Esophagus squamous epithelium (tissue), 5 donors: ENCODE measurements at regions not wholly inside any gene's neighbourhood (a gene's known extent, or its start where the extent isn't known, plus 50 kb on each side); places are given as distances from the start of the nearest gene placed in this dataset.

ENCODE experiments used
- DNase-seq: peaks from one replicate; lab custom pipeline; 2025; lab: John Stamatoyannopoulos, UW
- H3K27ac ChIP-seq, 4 donors: fragments of 200-600 bp; sonication (generic); one replicate each; pipeline ENCODE4 v1.5.1; 2016 to 2019; ENCODE audit warnings: mild to moderate bottlenecking in 1 of 4
- H3K27me3 ChIP-seq, 4 donors: fragments of 200-600 bp; sonication (generic); 1 replicate in 3 of 4; 2 replicates in 1 of 4; pipeline versions ENCODE4 v1.5.1 to v1.6.0; 2017 to 2021; ENCODE audit warnings: antibody characterized with exemption in 1 of 4
- H3K36me3 ChIP-seq, 3 donors: fragments of 200-600 bp; sonication (generic); one replicate each; pipeline ENCODE4 v1.5.1; 2016 to 2019
- H3K4me1 ChIP-seq, 3 donors: fragments of 200-600 bp; sonication (generic); one replicate each; pipeline ENCODE4 v1.5.1; 2017 to 2019
- H3K4me3 ChIP-seq, 4 donors: fragments of 200-600 bp; sonication (generic); 1 replicate in 3 of 4; 2 replicates in 1 of 4; pipeline ENCODE4 v1.5.1; 2016 to 2019; ENCODE audit warnings: mild to moderate bottlenecking in 2 of 4, moderate library complexity in 1 of 4
- H3K9me3 ChIP-seq, 3 donors: fragments of 200-600 bp; sonication (generic); one replicate each; pipeline ENCODE4 v1.5.1; 2016 to 2019
- CTCF ChIP-seq, 6 experiments: fragments of 450-650 bp in 4 of 6; fragments of 200-600 bp in 2 of 6; sonication (generic) in 2 of 6; IDR thresholded peaks; one replicate each; pipeline ENCODE4 v1.5.1; 2016 to 2019; ENCODE audit warnings: antibody characterized with exemption in 6 of 6, mild to moderate bottlenecking in 4 of 6, moderate library complexity in 4 of 6
- POLR2A ChIP-seq, 4 donors: fragments of 450-650 bp; IDR thresholded peaks; one replicate each; pipeline ENCODE4 v1.6.1; 2017; ENCODE audit warnings: antibody characterized with exemption in 4 of 4, mild to moderate bottlenecking in 4 of 4, moderate library complexity in 3 of 4
- WGBS, 2 donors: methylation state at CpG; one replicate each; pipeline ENCODE4 v1.1.5; 2018; 5-methylcytosine and 5-hydroxymethylcytosine counted together
- intact Hi-C: fragments of 100-400 bp; cut with DNase I; formaldehyde crosslinking; loops from one replicate; pipeline ENCODE4 v1.15.0; 2022
- donor health status: DM: yes; HTN: yes; CAD: no.

- intact Hi-C loops: no loop called here
- H3K36me3 ChIP-seq: no peaks in the 10 kb centered on the region
- no peaks in the 10 kb centered on the region for H3K4me1 ChIP-seq
- no peak overlapping the region for H3K27ac ChIP-seq
- DNase-seq: no peak
- H3K4me3 ChIP-seq: no peak overlapping the region
- H3K27me3 ChIP-seq: peaks cover 0 to 90% (median 0%) of the 10 kb centered on the region in 4 donors
- H3K9me3 ChIP-seq: no peaks in the 10 kb centered on the region
- TF ChIP-seq CTCF (IDR thresholded peaks at IDR 0.05) (no peak), POLR2A (IDR thresholded peaks at IDR 0.05) (no peak)
Observed at GRCh38 chr12:4979737-4980136, 63.9 kb upstream of the KCNA5 start.

GRCh38 chr12:4984344-4984743 lies 59.3 kb upstream of the KCNA5 start:
- H3K36me3 ChIP-seq: no peaks in the 10 kb centered on the region
- H3K9me3 ChIP-seq: no peaks in the 10 kb centered on the region
- no peak overlapping the region for H3K4me3 ChIP-seq
- peaks cover 0 to 95% (median 1%) of the 10 kb centered on the region in 4 donors for H3K27me3 ChIP-seq
- no peak overlapping the region for H3K27ac ChIP-seq
- TF ChIP-seq CTCF (IDR thresholded peaks at IDR 0.05) (no peak), POLR2A (IDR thresholded peaks at IDR 0.05) (no peak)
- WGBS, 2 donors: 32 to 70% methylated on average over 2 of the region's 2 CpGs
- H3K4me1 ChIP-seq: no peaks in the 10 kb centered on the region
- intact Hi-C loops: no loop called here
- no peak for DNase-seq

- DNase-seq: no peak
- no peak overlapping the region for H3K4me3 ChIP-seq
- no peaks in the 10 kb centered on the region for H3K4me1 ChIP-seq
- peaks cover 0 to 95% (median 1%) of the 10 kb centered on the region in 4 donors for H3K27me3 ChIP-seq
- no peaks in the 10 kb centered on the region for H3K36me3 ChIP-seq
- H3K27ac ChIP-seq: no peak overlapping the region
- WGBS, 2 donors: 52 to 57% methylated on average over 7 of the region's 7 CpGs
- no peak for TF ChIP-seq CTCF (IDR thresholded peaks at IDR 0.05)
- TF ChIP-seq POLR2A (IDR thresholded peaks at IDR 0.05): no peak
- intact Hi-C loops: no loop called here
- H3K9me3 ChIP-seq: no peaks in the 10 kb centered on the region
Observed at GRCh38 chr12:4984971-4985370, 58.7 kb upstream of the KCNA5 start.

- 59 to 76% methylated on average over 6 of the region's 6 CpGs for WGBS, 2 donors
- intact Hi-C loops: no loop called here
- no peak overlapping the region for H3K27ac ChIP-seq
- TF ChIP-seq POLR2A (IDR thresholded peaks at IDR 0.05) (no peak), CTCF (IDR thresholded peaks at IDR 0.05) (no peak)
- H3K27me3 ChIP-seq: peaks cover 0 to 95% (median 1%) of the 10 kb centered on the region in 4 donors
- DNase-seq: no peak
- H3K9me3 ChIP-seq: no peaks in the 10 kb centered on the region
- no peak overlapping the region for H3K4me3 ChIP-seq
- no peaks in the 10 kb centered on the region for H3K4me1 ChIP-seq
- no peaks in the 10 kb centered on the region for H3K36me3 ChIP-seq
Observed at GRCh38 chr12:4985820-4986219, 57.9 kb upstream of the KCNA5 start.

- Histone ChIP-seq H3K36me3 (no peaks in the 10 kb centered on the region), H3K4me3 (no peak overlapping the region), H3K4me1 (no peaks in the 10 kb centered on the region), H3K27me3 (peaks cover 0 to 94% (median 1%) of the 10 kb centered on the region in 4 donors), H3K27ac (no peak overlapping the region), H3K9me3 (no peaks in the 10 kb centered on the region)
- DNase-seq: no peak
- 67 to 72% methylated on average over 8 to 14 of the region's 17 CpGs for WGBS, 2 donors
- intact Hi-C loops: no loop called here
- TF ChIP-seq POLR2A (IDR thresholded peaks at IDR 0.05) (no peak), CTCF (IDR thresholded peaks at IDR 0.05) (no peak)
Observed at GRCh38 chr12:4987076-4988046, 56.3 kb upstream of the KCNA5 start.
